ENCODE measurements at regions not wholly inside any gene's neighbourhood (a gene's known extent, or its start where the extent isn't known, plus 50 kb on each side); places are given as distances from the start of the nearest gene placed in this dataset.

DNA sequence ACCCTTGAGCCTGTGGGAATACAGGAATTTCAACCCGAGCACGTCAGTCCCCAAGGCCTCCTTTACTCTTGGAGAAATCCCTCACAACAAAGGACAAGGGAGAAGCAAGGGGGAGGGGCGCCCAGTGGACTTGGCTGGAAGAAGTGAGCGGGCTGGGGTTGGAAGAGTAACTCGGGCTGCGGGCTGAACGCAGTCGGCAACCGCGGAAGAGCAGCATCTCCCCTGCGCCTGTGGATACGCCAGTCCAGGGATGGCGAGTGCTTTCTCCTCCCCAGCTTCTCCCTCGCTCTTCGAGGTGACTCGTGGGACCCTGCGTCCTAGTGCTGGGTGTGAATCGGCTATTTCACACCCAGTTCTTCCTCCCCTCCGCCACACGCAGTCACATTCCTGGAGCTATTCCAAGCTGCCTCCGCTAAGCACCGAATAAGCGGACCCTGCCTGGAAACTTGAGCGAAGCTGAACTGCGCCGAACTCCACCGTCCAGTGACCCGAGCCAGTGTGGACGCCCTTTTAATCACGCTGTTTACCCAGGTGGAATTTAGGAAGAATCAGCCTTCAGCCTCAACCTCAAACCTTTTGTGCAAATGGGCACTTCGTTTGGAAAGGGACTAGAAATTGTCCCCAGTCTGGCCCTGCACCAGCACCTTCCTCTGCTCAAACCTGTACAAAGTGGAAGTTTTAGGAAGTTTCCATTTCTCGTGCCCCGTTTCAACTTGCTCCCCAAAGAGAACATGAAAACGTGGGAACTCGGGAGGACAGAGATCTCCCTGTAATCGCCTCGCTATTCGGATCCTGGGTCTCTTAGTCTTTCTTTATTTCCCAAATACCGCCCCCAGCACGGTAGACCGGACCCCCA lies 64.3 kb upstream of the WDR17 start:
- peak; percentile 14 to 25 for DNase-seq (ENCODE audit: low read depth in 2 of 2)
- TF ChIP-seq, protein P1, sequence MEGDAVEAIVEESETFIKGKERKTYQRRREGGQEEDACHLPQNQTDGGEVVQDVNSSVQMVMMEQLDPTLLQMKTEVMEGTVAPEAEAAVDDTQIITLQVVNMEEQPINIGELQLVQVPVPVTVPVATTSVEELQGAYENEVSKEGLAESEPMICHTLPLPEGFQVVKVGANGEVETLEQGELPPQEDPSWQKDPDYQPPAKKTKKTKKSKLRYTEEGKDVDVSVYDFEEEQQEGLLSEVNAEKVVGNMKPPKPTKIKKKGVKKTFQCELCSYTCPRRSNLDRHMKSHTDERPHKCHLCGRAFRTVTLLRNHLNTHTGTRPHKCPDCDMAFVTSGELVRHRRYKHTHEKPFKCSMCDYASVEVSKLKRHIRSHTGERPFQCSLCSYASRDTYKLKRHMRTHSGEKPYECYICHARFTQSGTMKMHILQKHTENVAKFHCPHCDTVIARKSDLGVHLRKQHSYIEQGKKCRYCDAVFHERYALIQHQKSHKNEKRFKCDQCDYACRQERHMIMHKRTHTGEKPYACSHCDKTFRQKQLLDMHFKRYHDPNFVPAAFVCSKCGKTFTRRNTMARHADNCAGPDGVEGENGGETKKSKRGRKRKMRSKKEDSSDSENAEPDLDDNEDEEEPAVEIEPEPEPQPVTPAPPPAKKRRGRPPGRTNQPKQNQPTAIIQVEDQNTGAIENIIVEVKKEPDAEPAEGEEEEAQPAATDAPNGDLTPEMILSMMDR (IDR thresholded peaks at IDR 0.05; ENCODE audit: low read depth, low read length) = no peak
- peak overlapping the region; percentile 36 to 41 for H3K4me3 ChIP-seq (replicated peaks in 1 of 2; ENCODE audit: low read depth in 2 of 2, low read length in 2 of 2)

DNA sequence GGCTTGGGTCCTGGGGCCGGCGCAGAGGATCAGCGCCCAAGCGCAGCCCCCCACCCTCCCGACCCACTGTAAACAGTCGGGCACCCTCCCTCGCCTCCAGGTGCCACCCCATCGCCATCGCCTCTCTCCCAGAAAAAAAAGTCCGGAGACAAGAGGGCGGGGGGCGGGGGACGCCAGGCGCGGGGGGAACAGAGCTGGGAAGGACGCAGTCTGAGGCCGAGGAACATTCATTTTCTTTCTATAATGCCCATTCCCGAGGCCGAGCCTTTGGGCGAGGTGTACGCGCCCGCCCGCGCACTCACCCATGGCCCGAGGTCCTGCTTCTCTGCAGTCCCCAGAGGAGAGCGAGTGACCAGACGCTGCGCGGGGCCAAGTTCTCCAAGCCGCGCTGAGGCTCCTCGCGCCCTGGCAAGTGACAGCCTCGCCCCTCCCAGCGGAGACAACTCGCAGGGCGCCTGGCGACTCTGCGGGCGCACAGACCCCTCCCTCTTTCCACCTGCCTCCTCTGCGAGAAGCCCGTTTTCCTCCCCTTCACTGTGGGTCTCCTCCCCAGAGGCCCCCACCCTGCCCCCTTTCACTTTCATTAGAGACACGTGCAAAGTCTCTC lies 63.5 kb upstream of the WDR17 start:
- TF ChIP-seq, protein P1 (IDR thresholded peaks at IDR 0.05; ENCODE audit: low read depth, low read length) = no peak
- H3K4me3 ChIP-seq (replicated peaks in 1 of 2; ENCODE audit: low read depth in 2 of 2, low read length in 2 of 2) = peak overlapping the region; percentile 36 to 41
- peak; percentile 4 to 5 for DNase-seq (ENCODE audit: low read depth in 2 of 2)

DNA sequence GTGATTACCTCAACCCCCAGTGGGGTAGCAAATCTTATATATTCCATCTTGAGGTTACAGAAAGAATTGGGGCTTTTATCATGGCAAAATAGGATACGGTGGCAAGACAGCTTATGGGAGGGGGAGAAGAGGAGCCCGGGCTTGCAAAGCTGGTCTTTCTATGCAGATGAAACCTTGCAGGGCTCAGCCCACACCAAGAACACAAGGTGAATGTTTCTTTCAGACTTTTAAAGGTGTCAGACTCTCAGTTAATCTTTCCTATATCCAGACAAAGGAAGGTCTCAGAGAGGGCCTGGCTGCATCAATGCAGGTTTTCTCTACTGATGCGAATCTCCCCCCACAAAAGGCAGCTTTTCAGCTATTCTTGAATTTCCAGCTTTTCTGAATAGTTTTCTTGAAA lies 59.9 kb upstream of the WDR17 start:
- no peak for DNase-seq (ENCODE audit: low read depth in 2 of 2)
- H3K4me3 ChIP-seq (replicated peaks in 1 of 2; ENCODE audit: low read depth in 2 of 2, low read length in 2 of 2) = no peak overlapping the region
- TF ChIP-seq, protein P1 (IDR thresholded peaks at IDR 0.05; ENCODE audit: low read depth, low read length) = no peak

DNA sequence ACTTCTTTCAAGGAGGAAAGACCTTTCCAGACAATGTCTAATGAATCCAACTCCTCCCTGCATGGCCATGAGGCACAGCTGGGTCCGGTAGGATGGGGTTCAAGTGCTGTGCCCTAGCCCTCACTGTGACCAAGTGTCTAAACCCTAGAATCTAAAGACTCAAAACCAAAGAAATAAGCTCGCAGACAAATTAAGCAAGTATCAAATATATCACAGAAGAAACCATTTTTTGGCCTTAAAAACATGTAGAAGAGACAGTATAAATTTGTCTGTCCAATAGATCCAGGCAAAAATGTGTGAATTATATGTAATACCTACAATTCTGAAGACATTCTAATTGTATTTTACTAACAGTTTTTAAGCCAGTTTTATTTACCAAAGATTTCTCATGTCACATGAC lies 56.4 kb upstream of the WDR17 start:
- TF ChIP-seq, protein P1 (IDR thresholded peaks at IDR 0.05; ENCODE audit: low read depth, low read length) = no peak
- H3K4me3 ChIP-seq (replicated peaks in 1 of 2; ENCODE audit: low read depth in 2 of 2, low read length in 2 of 2) = no peak overlapping the region
- no peak for DNase-seq (ENCODE audit: low read depth in 2 of 2)

DNA sequence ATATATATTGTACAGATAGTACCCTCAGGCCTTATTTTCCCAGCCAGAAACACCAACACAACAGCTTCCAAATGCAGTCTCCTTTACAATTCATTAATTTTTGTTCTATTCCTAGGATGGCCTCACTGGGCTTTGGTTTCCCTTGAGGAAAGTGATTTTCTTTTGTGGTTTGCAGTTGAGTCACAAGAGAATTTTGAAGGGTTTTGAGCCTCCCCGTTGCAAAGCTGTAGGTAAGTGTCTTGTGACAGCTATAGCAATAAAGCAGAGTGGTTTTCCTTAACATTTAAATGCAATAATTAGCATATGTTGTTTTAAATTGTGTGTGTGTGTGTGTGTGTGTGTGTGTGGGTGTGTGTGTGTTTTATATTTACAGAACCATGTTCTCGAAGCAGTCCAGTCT lies 54.1 kb upstream of the WDR17 start:
- TF ChIP-seq, protein P1 (IDR thresholded peaks at IDR 0.05; ENCODE audit: low read depth, low read length) = no peak

DNA sequence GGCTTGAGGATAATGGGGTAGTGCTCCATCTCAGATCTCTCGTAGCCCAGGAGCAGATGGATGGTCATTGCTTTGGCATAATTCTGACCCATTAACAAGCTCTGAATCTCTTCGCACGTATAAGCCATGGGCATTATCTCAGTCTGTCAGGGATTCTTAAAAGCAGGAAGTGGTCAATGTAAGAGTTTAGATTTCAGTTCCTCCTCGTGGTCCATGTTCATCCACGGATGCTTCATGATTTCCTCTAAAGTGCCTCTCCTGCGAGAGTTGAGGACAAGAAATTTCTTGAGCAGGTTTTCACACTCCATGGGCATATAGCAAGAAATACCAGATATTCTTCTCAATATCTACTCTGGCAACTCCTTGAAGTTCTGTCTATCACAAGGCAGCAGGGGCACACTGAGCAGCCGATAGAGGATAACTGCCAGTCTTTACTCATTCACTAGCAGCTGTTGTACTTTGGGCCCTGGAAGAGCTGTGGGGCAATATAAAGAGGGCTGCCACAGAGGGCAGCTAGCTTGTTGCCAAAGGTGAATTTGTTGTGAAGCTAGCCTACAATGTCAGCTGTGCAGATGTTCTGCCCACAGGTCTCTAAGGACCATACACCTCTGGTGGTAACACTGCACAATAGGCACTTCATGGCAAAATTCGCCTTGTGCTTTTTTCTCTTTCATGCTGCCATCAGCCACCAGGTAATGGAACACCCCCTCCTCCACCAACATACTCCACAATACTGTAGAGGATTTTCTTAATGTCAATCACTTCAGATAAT lies 52.0 kb upstream of the WDR17 start:
- no peak overlapping the region for H3K4me3 ChIP-seq (replicated peaks in 1 of 2; ENCODE audit: low read depth in 2 of 2, low read length in 2 of 2)
- TF ChIP-seq, protein P1 (IDR thresholded peaks at IDR 0.05; ENCODE audit: low read depth, low read length) = no peak
- no peak for DNase-seq (ENCODE audit: low read depth in 2 of 2)

More for the DNA sequence above, 54.1 kb upstream of the WDR17 start:
- no peak for DNase-seq (ENCODE audit: low read depth in 2 of 2)
- H3K4me3 ChIP-seq (replicated peaks in 1 of 2; ENCODE audit: low read depth in 2 of 2, low read length in 2 of 2) = no peak overlapping the region

Measured in cardiac fibroblast (primary cell).